ENCODE measurements at regions not wholly inside any gene's neighbourhood (a gene's known extent, or its start where the extent isn't known, plus 50 kb on each side); places are given as distances from the start of the nearest gene placed in this dataset.

DNA sequence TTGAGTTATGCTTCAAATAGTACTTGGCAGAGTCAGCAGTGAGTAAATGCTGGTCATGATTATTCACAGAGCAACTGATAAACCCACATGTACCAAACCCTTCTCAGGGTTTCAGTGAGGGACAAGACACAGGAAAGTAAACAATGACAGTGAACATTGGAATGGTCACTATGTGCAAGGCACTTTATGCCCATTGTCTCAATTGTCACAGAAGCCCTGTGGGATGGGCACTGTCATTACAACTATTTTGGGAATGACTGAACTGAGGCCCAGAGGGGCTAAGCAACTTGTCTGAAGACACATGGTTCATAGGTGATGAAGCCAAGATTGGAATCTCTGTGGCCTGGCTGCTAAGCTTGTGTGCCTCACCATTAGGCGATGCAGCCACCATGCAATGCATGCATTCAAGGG, 238.5 kb downstream of the RBM19 start:
- no peaks in the 10 kb centered on the region for H3K9me3 Mint-ChIP-seq (ENCODE audit: unreplicated experiment)
- DNase-seq (ENCODE audit: extremely low spot score, unreplicated experiment) = no peak
- H3K4me1 Mint-ChIP-seq (ENCODE audit: unreplicated experiment) = no peaks in the 10 kb centered on the region
- no peaks in the 10 kb centered on the region for H3K36me3 Mint-ChIP-seq (ENCODE audit: unreplicated experiment)
- TF ChIP-seq, protein P1, sequence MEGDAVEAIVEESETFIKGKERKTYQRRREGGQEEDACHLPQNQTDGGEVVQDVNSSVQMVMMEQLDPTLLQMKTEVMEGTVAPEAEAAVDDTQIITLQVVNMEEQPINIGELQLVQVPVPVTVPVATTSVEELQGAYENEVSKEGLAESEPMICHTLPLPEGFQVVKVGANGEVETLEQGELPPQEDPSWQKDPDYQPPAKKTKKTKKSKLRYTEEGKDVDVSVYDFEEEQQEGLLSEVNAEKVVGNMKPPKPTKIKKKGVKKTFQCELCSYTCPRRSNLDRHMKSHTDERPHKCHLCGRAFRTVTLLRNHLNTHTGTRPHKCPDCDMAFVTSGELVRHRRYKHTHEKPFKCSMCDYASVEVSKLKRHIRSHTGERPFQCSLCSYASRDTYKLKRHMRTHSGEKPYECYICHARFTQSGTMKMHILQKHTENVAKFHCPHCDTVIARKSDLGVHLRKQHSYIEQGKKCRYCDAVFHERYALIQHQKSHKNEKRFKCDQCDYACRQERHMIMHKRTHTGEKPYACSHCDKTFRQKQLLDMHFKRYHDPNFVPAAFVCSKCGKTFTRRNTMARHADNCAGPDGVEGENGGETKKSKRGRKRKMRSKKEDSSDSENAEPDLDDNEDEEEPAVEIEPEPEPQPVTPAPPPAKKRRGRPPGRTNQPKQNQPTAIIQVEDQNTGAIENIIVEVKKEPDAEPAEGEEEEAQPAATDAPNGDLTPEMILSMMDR (IDR thresholded peaks at IDR 0.05) = no peak
- no peak overlapping the region for H3K27ac Mint-ChIP-seq (ENCODE audit: unreplicated experiment)
- H3K27me3 Mint-ChIP-seq (ENCODE audit: unreplicated experiment) = peaks cover 8% of the 10 kb centered on the region
- no peak overlapping the region for H3K4me3 Mint-ChIP-seq (ENCODE audit: unreplicated experiment)

DNA sequence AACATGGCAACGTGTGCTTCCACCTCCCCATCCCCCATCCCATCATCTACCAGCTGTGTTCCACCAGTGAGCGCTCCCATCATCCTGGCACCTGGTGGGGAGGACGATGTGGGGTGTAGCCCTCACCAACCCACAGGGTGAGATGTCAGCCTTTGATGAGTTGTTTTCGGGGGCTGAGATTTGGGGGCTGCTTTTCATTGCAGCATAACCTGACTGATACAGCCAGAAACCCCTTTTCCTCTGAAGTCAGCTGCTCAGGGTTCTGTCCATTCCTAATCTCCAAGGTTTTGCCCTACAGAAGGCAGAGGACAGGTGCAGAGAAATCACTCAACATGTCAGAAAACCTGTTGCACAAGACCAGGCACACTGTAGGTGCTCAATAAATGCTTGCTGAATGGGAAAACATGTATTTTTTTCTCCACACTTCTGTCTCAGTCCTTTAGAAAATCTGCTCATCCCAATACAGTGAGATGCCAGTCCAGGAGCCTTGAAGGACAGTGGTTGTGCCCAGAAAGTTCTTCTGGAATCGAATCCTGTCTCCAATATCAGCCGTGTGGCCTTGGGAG, 239.8 kb downstream of the RBM19 start:
- H3K4me1 Mint-ChIP-seq (ENCODE audit: unreplicated experiment) = no peaks in the 10 kb centered on the region
- H3K27ac Mint-ChIP-seq (ENCODE audit: unreplicated experiment) = no peak overlapping the region
- H3K4me3 Mint-ChIP-seq (ENCODE audit: unreplicated experiment) = no peak overlapping the region
- TF ChIP-seq, protein P1 (IDR thresholded peaks at IDR 0.05) = no peak
- no peak for DNase-seq (ENCODE audit: extremely low spot score, unreplicated experiment)
- H3K9me3 Mint-ChIP-seq (ENCODE audit: unreplicated experiment) = no peaks in the 10 kb centered on the region
- no peaks in the 10 kb centered on the region for H3K36me3 Mint-ChIP-seq (ENCODE audit: unreplicated experiment)
- H3K27me3 Mint-ChIP-seq (ENCODE audit: unreplicated experiment) = peaks cover 2% of the 10 kb centered on the region

GRCh38 chr12:113725557-113725876, 240.6 kb downstream of the RBM19 start:
- no peak for DNase-seq (ENCODE audit: extremely low spot score, unreplicated experiment)
- TF ChIP-seq, protein P1 (IDR thresholded peaks at IDR 0.05) = no peak
- no peak overlapping the region for H3K27ac Mint-ChIP-seq (ENCODE audit: unreplicated experiment)
- H3K4me3 Mint-ChIP-seq (ENCODE audit: unreplicated experiment) = no peak overlapping the region
- no peaks in the 10 kb centered on the region for H3K4me1 Mint-ChIP-seq (ENCODE audit: unreplicated experiment)
- H3K36me3 Mint-ChIP-seq (ENCODE audit: unreplicated experiment) = no peaks in the 10 kb centered on the region
- H3K9me3 Mint-ChIP-seq (ENCODE audit: unreplicated experiment) = no peaks in the 10 kb centered on the region
- H3K27me3 Mint-ChIP-seq (ENCODE audit: unreplicated experiment) = peaks cover 2% of the 10 kb centered on the region

- H3K27ac Mint-ChIP-seq (ENCODE audit: unreplicated experiment) = no peak overlapping the region
- no peaks in the 10 kb centered on the region for H3K9me3 Mint-ChIP-seq (ENCODE audit: unreplicated experiment)
- no peaks in the 10 kb centered on the region for H3K4me1 Mint-ChIP-seq (ENCODE audit: unreplicated experiment)
- no peaks in the 10 kb centered on the region for H3K36me3 Mint-ChIP-seq (ENCODE audit: unreplicated experiment)
- H3K4me3 Mint-ChIP-seq (ENCODE audit: unreplicated experiment) = no peak overlapping the region
- no peak for DNase-seq (ENCODE audit: extremely low spot score, unreplicated experiment)
- TF ChIP-seq, protein P1 (IDR thresholded peaks at IDR 0.05) = no peak
- peaks cover 2% of the 10 kb centered on the region for H3K27me3 Mint-ChIP-seq (ENCODE audit: unreplicated experiment)
Measured at GRCh38 chr12:113724794-113725556, 241.2 kb downstream of the RBM19 start.

- no peak for DNase-seq (ENCODE audit: extremely low spot score, unreplicated experiment)
- Mint-ChIP-seq H3K27ac (ENCODE audit: unreplicated experiment) (no peak overlapping the region), H3K4me3 (ENCODE audit: unreplicated experiment) (no peak overlapping the region), H3K36me3 (ENCODE audit: unreplicated experiment) (no peaks in the 10 kb centered on the region), H3K27me3 (ENCODE audit: unreplicated experiment) (peaks cover 8% of the 10 kb centered on the region), H3K4me1 (ENCODE audit: unreplicated experiment) (no peaks in the 10 kb centered on the region), H3K9me3 (ENCODE audit: unreplicated experiment) (no peaks in the 10 kb centered on the region)
- TF ChIP-seq, protein P1 (IDR thresholded peaks at IDR 0.05) = no peak
Measured at GRCh38 chr12:113723631-113724030, 242.5 kb downstream of the RBM19 start.

Data from osteocyte (in vitro differentiated cells).